HUES64 (cell line): ENCODE measurements at regions not wholly inside any gene's neighbourhood (a gene's known extent, or its start where the extent isn't known, plus 50 kb on each side); places are given as distances from the start of the nearest gene placed in this dataset.

ENCODE experiments used
- H3K27ac ChIP-seq: 2 replicates; pipeline ENCODE4 v1.7.0; 2013; ENCODE audit warnings: low read depth, low read length, inconsistent platforms
- H3K27me3 ChIP-seq: 2 replicates; pipeline ENCODE4 v1.6.1; 2013; ENCODE audit warnings: mild to moderate bottlenecking, low read length; ENCODE audit not compliant: insufficient read depth
- H3K36me3 ChIP-seq: 2 replicates; pipeline ENCODE4 v1.6.1; 2013; ENCODE audit warnings: mild to moderate bottlenecking, low read length; ENCODE audit not compliant: insufficient read depth
- H3K4me1 ChIP-seq: 2 replicates; pipeline ENCODE4 v1.6.1; 2013; ENCODE audit warnings: mild to moderate bottlenecking, low read length, moderate library complexity; ENCODE audit not compliant: insufficient read depth
- H3K4me3 ChIP-seq: 2 replicates; pipeline ENCODE4 v1.5.1; 2013; ENCODE audit warnings: mild to moderate bottlenecking, low read length, moderate library complexity
- H3K9ac ChIP-seq: 2 replicates; pipeline ENCODE4 v1.6.1; 2013; ENCODE audit warnings: mild to moderate bottlenecking, low read depth, low read length
- H3K9me3 ChIP-seq: 2 replicates; pipeline ENCODE4 v1.6.1; 2013; ENCODE audit warnings: low read depth, low read length; ENCODE audit not compliant: insufficient read depth
- WGBS: fragments of 150-250, 120-280 bp; methylation state at CpG from one replicate; pipeline ENCODE4 v1.1.7; 2013; ENCODE audit warnings: missing lambda C conversion rate; 5-methylcytosine and 5-hydroxymethylcytosine counted together

- Histone ChIP-seq H3K27ac (no peak overlapping the region), H3K9ac (no peak overlapping the region), H3K9me3 (0 out of 2 replicates have a peak, but pooled peaks cover 15% of the 10 kb centered on the region)
These were observed 847.9 kb upstream of the TMEM132C start for GRCh38 chr12:127419111-127419510.

GRCh38 chr12:127421614-127422013 lies 845.4 kb upstream of the TMEM132C start:
- H3K36me3 ChIP-seq, result no peaks in the 10 kb centered on the region
- no peaks in the 10 kb centered on the region for H3K4me1 ChIP-seq
- no peak overlapping the region for H3K4me3 ChIP-seq
- WGBS, result 85% methylated on average over 5 of the region's 5 CpGs
- H3K27me3 ChIP-seq, result no peaks in the 10 kb centered on the region
- H3K27ac ChIP-seq, result no peak overlapping the region
- H3K9me3 ChIP-seq, result 0 out of 2 replicates have a peak, but pooled peaks cover 15% of the 10 kb centered on the region
- no peak overlapping the region for H3K9ac ChIP-seq

More at GRCh38 chr12:127419111-127419510, 847.9 kb upstream of the TMEM132C start:
- 87% methylated on average over 2 of the region's 2 CpGs for WGBS
- H3K4me1 ChIP-seq, result peaks cover 16% of the 10 kb centered on the region
- no peak overlapping the region for H3K4me3 ChIP-seq
- H3K36me3 ChIP-seq, result no peaks in the 10 kb centered on the region
- H3K27me3 ChIP-seq, result no peaks in the 10 kb centered on the region

GRCh38 chr12:127422935-127423566 lies 843.9 kb upstream of the TMEM132C start:
- Histone ChIP-seq H3K4me1 (no peaks in the 10 kb centered on the region), H3K27me3 (no peaks in the 10 kb centered on the region), H3K27ac (no peak overlapping the region), H3K4me3 (no peak overlapping the region), H3K9ac (no peak overlapping the region), H3K9me3 (0 out of 2 replicates have a peak, but pooled peaks cover 3% of the 10 kb centered on the region), H3K36me3 (no peaks in the 10 kb centered on the region)
- 94% methylated on average over 9 of the region's 9 CpGs for WGBS

GRCh38 chr12:127425474-127425873 lies 841.5 kb upstream of the TMEM132C start:
- Histone ChIP-seq H3K9ac (no peak overlapping the region), H3K27ac (no peak overlapping the region), H3K4me1 (no peaks in the 10 kb centered on the region), H3K4me3 (no peak overlapping the region), H3K9me3 (no peaks in the 10 kb centered on the region), H3K36me3 (no peaks in the 10 kb centered on the region), H3K27me3 (no peaks in the 10 kb centered on the region)
- 89% methylated on average over 4 of the region's 4 CpGs for WGBS

DNA sequence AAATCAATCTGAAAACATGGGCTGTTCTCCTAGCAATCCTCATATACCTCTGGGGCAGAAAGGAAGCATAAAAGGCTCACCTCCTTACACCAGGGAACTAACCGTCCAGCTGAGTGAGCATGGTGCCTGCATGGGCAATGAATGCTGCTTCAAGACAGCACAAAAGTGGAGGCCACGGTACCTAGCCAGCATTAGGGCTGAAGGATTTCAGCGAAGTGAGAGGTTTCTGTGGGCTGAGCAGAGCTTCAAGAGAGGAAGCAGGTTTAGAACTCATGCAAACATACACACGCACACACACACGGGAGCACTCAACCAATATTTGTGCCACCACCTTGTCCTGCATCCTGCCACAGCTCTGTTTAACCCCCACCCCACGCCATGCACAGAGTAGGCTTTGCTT lies 838.5 kb upstream of the TMEM132C start:
- H3K4me1 ChIP-seq, result no peaks in the 10 kb centered on the region
- no peak overlapping the region for H3K27ac ChIP-seq
- H3K36me3 ChIP-seq, result no peaks in the 10 kb centered on the region
- H3K27me3 ChIP-seq, result no peaks in the 10 kb centered on the region
- no peak overlapping the region for H3K4me3 ChIP-seq
- H3K9ac ChIP-seq, result no peak overlapping the region
- WGBS, result 92% methylated on average over 6 of the region's 6 CpGs
- H3K9me3 ChIP-seq, result no peaks in the 10 kb centered on the region

- Histone ChIP-seq H3K9me3 (no peaks in the 10 kb centered on the region), H3K9ac (no peak overlapping the region), H3K27ac (no peak overlapping the region), H3K36me3 (no peaks in the 10 kb centered on the region), H3K27me3 (no peaks in the 10 kb centered on the region), H3K4me3 (no peak overlapping the region), H3K4me1 (no peaks in the 10 kb centered on the region)
- WGBS, result 90% methylated on average over 8 of the region's 9 CpGs
These were observed 837.3 kb upstream of the TMEM132C start for GRCh38 chr12:127429551-127430285.

GRCh38 chr12:127430401-127430800 lies 836.6 kb upstream of the TMEM132C start:
- H3K27me3 ChIP-seq, result no peaks in the 10 kb centered on the region
- H3K9ac ChIP-seq, result no peak overlapping the region
- WGBS, result 92% methylated on average over 9 of the region's 9 CpGs
- no peak overlapping the region for H3K27ac ChIP-seq
- no peaks in the 10 kb centered on the region for H3K9me3 ChIP-seq
- H3K4me3 ChIP-seq, result no peak overlapping the region
- H3K4me1 ChIP-seq, result no peaks in the 10 kb centered on the region
- H3K36me3 ChIP-seq, result no peaks in the 10 kb centered on the region

DNA sequence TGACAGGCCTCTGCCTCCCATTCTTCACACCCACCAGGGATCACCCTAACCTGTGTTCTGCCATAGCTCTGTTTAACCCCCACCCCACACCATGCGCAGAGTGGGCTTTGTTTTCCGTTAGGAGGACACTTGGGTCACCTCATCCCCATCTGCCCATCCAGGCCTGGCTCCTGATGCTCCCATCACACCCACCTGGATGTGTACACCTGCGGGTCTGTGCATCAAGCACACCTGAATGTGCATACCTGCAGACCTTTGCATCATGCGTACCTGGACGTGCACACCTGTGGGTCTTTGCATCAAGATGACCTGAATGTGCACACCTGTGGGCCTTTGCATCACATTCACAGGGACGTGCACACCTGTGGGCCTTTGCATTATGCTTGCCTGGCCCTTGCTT lies 835.8 kb upstream of the TMEM132C start:
- Histone ChIP-seq H3K27me3 (no peaks in the 10 kb centered on the region), H3K4me3 (no peak overlapping the region), H3K27ac (no peak overlapping the region), H3K36me3 (no peaks in the 10 kb centered on the region), H3K9ac (no peak overlapping the region), H3K9me3 (no peaks in the 10 kb centered on the region), H3K4me1 (no peaks in the 10 kb centered on the region)
- WGBS, result 95% methylated on average over 6 of the region's 6 CpGs

- WGBS, result 83% methylated on average over 4 of the region's 5 CpGs
- no peak overlapping the region for H3K9ac ChIP-seq
- no peaks in the 10 kb centered on the region for H3K9me3 ChIP-seq
These were observed 835.4 kb upstream of the TMEM132C start for GRCh38 chr12:127431594-127431993.

GRCh38 chr12:127435439-127435838 lies 831.5 kb upstream of the TMEM132C start:
- Histone ChIP-seq H3K36me3 (no peaks in the 10 kb centered on the region), H3K9me3 (peaks cover 24% of the 10 kb centered on the region), H3K9ac (no peak overlapping the region), H3K4me1 (no peaks in the 10 kb centered on the region), H3K27ac (no peak overlapping the region), H3K4me3 (no peak overlapping the region), H3K27me3 (no peaks in the 10 kb centered on the region)
- WGBS, result 92% methylated on average over 3 of the region's 3 CpGs

More at GRCh38 chr12:127431594-127431993, 835.4 kb upstream of the TMEM132C start:
- Histone ChIP-seq H3K27ac (no peak overlapping the region), H3K36me3 (no peaks in the 10 kb centered on the region), H3K4me1 (no peaks in the 10 kb centered on the region), H3K4me3 (no peak overlapping the region), H3K27me3 (no peaks in the 10 kb centered on the region)

- no peaks in the 10 kb centered on the region for H3K36me3 ChIP-seq
- no peaks in the 10 kb centered on the region for H3K27me3 ChIP-seq
- H3K4me1 ChIP-seq, result no peaks in the 10 kb centered on the region
- H3K27ac ChIP-seq, result no peak overlapping the region
- WGBS, result 95% methylated on average over 3 of the region's 3 CpGs
- H3K9ac ChIP-seq, result no peak overlapping the region
- peaks cover 30% of the 10 kb centered on the region for H3K9me3 ChIP-seq
- no peak overlapping the region for H3K4me3 ChIP-seq
These were observed 828.3 kb upstream of the TMEM132C start for GRCh38 chr12:127438512-127439244.
